ENCODE measurements at regions not wholly inside any gene's neighbourhood (a gene's known extent, or its start where the extent isn't known, plus 50 kb on each side); places are given as distances from the start of the nearest gene placed in this dataset.

DNA sequence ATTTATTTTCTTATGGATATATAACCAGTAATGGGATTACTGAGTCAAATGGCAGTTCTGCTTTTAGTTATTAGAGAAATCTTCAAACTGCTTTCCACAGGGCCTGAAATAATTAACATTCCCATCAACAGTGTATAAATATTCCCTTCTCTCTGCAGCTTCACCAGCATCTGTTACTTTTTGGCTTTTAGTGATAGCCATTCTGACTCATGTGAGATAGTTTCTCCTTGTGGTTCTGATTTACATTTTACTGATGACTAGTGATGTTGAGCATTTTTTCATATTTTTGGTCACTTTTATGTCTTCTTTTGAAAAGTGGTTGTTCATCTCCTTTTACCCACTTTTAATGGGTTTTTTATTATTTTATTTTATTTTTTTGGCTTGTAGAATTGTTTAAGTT lies 1290.3 kb upstream of the CDH9 start:
- Histone ChIP-seq H3K4me2 (ENCODE audit: insufficient read depth in 1 of 2, low read depth in 2 of 2, low read length in 2 of 2) (no peak overlapping the region), H2BK15ac (ENCODE audit: low read length) (no peak overlapping the region), H3K4me1 (replicated peaks in 1 of 4; ENCODE audit: control insufficient read depth in 3 of 4, insufficient read depth in 4 of 4, low read length in 3 of 4) (no peaks in the 10 kb centered on the region), H2BK120ac (replicated peaks; ENCODE audit: low read depth, low read length) (no peak overlapping the region), H3K14ac (ENCODE audit: insufficient read length) (no peak overlapping the region), H2AFZ (ENCODE audit: low read length) (no peak overlapping the region), H3K23ac (ENCODE audit: insufficient read length) (no peak overlapping the region), H2AK5ac (ENCODE audit: low read depth, low read length) (no peak overlapping the region), H3K36me3 (ENCODE audit: control insufficient read depth in 2 of 4, insufficient read depth in 4 of 4, low read length in 3 of 4) (no peaks in the 10 kb centered on the region), H3K9ac (replicated peaks in 1 of 4; ENCODE audit: extremely low read depth in 1 of 4, low read depth in 3 of 4, low read length in 3 of 4) (no peak overlapping the region), H4K5ac (ENCODE audit: insufficient read length, low read depth, low read length) (no peak overlapping the region), H4K20me1 (replicated peaks in 1 of 2; ENCODE audit: control insufficient read depth in 1 of 2, insufficient read depth in 2 of 2, low read length in 2 of 2) (no peaks in the 10 kb centered on the region), H3K79me1 (ENCODE audit: low read depth, low read length) (no peaks in the 10 kb centered on the region), H3K4me3 (ENCODE audit: extremely low read depth in 1 of 4, insufficient read depth in 2 of 4, low read depth in 3 of 4, low read length in 4 of 4) (no peak overlapping the region), H3K56ac (replicated peaks; ENCODE audit: insufficient read length, low read depth, low read length) (no peak overlapping the region), H3K4ac (replicated peaks; ENCODE audit: insufficient read length, low read depth, low read length) (no peak overlapping the region), H4K91ac (replicated peaks; ENCODE audit: insufficient read length, low read length) (no peak overlapping the region), H3K18ac (ENCODE audit: extremely low read depth, low read length) (no peak overlapping the region), H2BK12ac (ENCODE audit: low read depth, low read length) (no peak overlapping the region), H3K27ac (ENCODE audit: low read depth, low read length) (no peak overlapping the region), H3K79me2 (ENCODE audit: control insufficient read depth in 1 of 2, insufficient read depth in 2 of 2, low read length in 2 of 2) (no peaks in the 10 kb centered on the region), H3K9me3 (ENCODE audit: insufficient read depth in 2 of 2, low read depth in 1 of 2, low read length in 1 of 2) (no peaks in the 10 kb centered on the region), H3K23me2 (ENCODE audit: low read depth, low read length) (no peaks in the 10 kb centered on the region), H2BK5ac (ENCODE audit: low read depth, low read length) (no peak overlapping the region), H4K8ac (ENCODE audit: extremely low read depth, insufficient read depth, low read length) (no peak overlapping the region), H2BK20ac (ENCODE audit: low read length) (no peak overlapping the region), H3K27me3 (replicated peaks in 1 of 4; ENCODE audit: control insufficient read depth in 3 of 4, extremely low read depth in 1 of 4, insufficient read depth in 3 of 4, low read length in 3 of 4) (no peaks in the 10 kb centered on the region)
- POLR2A ChIA-PET (ENCODE audit: partially characterized antibody) = no interaction called here
- no peak for DNase-seq (ENCODE audit: low read depth in 1 of 2, low spot score in 2 of 2)
- CTCF ChIA-PET (ENCODE audit: partially characterized antibody) = no interaction called here
- no peak for FAIRE-seq
- TF ChIP-seq PHF8 (conservative IDR thresholded peaks at IDR 0.05; ENCODE audit: low read depth, low read length) (no peak), RXRA (IDR thresholded peaks at IDR 0.05; ENCODE audit: insufficient read depth, low read depth, low read length) (no peak), CTCF (IDR thresholded peaks at IDR 0.05; ENCODE audit: control extremely low read depth in 1 of 3, insufficient read depth in 1 of 3, low read depth in 1 of 3, low read length in 3 of 3) (no peak), SIRT6 (IDR thresholded peaks at IDR 0.05; ENCODE audit: low read length) (no peak), RBBP5 (IDR thresholded peaks at IDR 0.05; ENCODE audit: borderline replicate concordance, low read depth, low read length) (no peak), HDAC2 (IDR thresholded peaks at IDR 0.05; ENCODE audit: borderline replicate concordance in 1 of 2, low read depth in 2 of 2, low read length in 2 of 2) (no peak), YY1 (IDR thresholded peaks at IDR 0.05; ENCODE audit: low read depth, low read length) (no peak), CEBPB (IDR thresholded peaks at IDR 0.05; ENCODE audit: low read depth, low read length) (no peak), SAP30 (IDR thresholded peaks at IDR 0.05; ENCODE audit: insufficient read depth, insufficient replicate concordance, low read length) (no peak), KDM5A (IDR thresholded peaks at IDR 0.05; ENCODE audit: low read length) (no peak), TAF7 (optimal IDR thresholded peaks at IDR 0.05; ENCODE audit: borderline replicate concordance, low read depth, low read length) (no peak), BCL11A (IDR thresholded peaks at IDR 0.05; ENCODE audit: low read depth in 2 of 2, low read length in 2 of 2) (no peak), KDM4A (IDR thresholded peaks at IDR 0.05; ENCODE audit: low read depth, low read length, severe bottlenecking) (no peak), POLR2A (IDR thresholded peaks at IDR 0.05; ENCODE audit: control extremely low read depth in 1 of 2, low read depth in 2 of 2, low read length in 2 of 2) (no peak)

All from H1 (cell line).